ENCODE measurements at regions not wholly inside any gene's neighbourhood (a gene's known extent, or its start where the extent isn't known, plus 50 kb on each side); places are given as distances from the start of the nearest gene placed in this dataset.
"Not testable (repeated sequence)": the region's sequence is repeated elsewhere in the genome, so short reads cannot be mapped to it uniquely, and the experiment has no call there.

- no peak for DNase-seq (ENCODE audit: low read depth)
Measured at GRCh38 chr9:115400796-115401195, 282.8 kb upstream of the TNC start.

- no peak for DNase-seq (ENCODE audit: low read depth)
Measured at GRCh38 chr9:115401756-115402327, 283.9 kb upstream of the TNC start.

DNA sequence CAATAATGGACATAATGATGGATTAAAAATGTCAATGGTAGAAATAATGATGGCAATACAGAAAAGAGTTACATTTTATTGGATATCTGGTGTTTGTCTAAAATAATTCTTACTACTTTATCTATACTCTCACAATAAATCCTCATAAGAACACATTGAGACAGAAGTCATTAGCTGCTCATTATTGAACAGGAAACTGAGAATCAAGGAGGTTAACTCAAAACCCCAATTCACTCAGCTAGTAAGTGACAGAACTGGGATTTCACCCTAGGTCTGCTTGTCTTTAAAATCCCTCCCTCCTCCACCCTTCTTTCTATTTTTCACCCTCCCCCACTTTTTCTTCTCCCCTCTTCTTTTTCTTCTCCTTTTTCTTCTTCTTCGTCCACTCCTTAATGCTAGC lies 285.8 kb upstream of the TNC start:
- DNase-seq (ENCODE audit: low read depth) = no peak

DNA sequence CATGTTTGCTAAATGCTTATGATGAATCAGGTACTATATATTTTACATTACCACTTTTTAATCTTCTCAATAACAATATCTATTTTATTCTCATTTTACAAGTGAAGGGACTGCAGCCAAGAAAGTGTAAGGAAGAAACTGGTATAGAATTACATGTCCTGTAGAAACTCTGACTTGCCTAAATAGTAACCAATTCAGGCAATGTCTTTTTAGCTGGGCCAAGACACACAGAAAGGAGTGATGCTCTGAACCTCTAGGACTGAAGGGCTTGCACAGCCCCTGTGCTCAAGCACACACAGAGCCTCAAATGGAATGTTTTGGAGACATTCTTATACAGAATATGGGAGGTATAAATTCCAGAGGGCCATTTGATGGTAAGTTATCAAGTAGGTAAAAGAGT lies 286.4 kb upstream of the TNC start:
- no peak for DNase-seq (ENCODE audit: low read depth)

DNA sequence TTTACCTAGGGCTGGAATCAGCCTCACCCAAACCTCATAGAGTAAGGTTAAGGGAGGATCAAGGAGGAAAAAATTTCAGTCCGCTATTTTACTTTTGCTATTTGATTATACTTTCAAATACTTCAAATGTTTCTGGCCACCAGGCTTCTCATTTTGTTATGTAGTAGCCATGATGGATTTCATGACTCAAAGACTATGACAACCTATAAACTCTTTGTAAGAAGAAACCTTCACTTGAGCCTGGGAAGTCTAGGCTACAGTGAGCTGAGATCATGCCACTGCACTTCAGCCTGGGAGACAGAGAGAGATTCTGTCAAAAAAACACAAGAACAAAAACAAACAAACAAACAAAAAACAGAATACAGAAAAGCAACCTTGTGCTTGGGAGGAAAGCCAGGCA lies 293.6 kb upstream of the TNC start:
- no peak for DNase-seq (ENCODE audit: low read depth)

- DNase-seq (ENCODE audit: low read depth) = no peak
Measured at GRCh38 chr9:115411993-115412452, 294.1 kb upstream of the TNC start.

GRCh38 chr9:115412656-115413055 lies 294.7 kb upstream of the TNC start:
- no peak for DNase-seq (ENCODE audit: low read depth)

GRCh38 chr9:115413304-115413703 lies 295.3 kb upstream of the TNC start:
- DNase-seq (ENCODE audit: low read depth) = no peak

- no peak for DNase-seq (ENCODE audit: low read depth)
Measured at GRCh38 chr9:115413766-115414382, 295.9 kb upstream of the TNC start.

- DNase-seq (ENCODE audit: low read depth) = no peak
Measured at GRCh38 chr9:115414561-115414960, 296.6 kb upstream of the TNC start.

DNA sequence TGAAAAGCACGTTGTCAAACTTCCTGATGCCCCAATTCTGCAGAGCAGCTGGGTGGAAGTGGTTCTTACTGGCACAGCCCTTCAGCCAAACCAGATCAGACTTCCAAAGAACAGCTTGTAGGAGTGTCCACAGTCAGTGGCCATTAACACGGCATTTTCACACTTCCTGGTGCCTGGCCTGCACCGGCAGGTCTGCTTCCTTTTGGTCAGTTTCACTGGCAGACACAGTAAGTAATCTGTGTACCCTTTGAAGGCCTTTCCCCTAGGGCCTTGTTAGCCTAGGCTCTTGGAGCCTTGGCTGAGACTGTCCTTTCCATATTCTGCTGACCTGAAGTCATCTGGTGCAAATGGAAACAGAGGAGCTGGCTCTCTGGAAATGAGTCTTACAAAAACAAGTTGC lies 297.5 kb upstream of the TNC start:
- no peak for DNase-seq (ENCODE audit: low read depth)

GRCh38 chr9:115416299-115416698 lies 298.3 kb upstream of the TNC start:
- no peak for DNase-seq (ENCODE audit: low read depth)

- not testable (repeated sequence) for DNase-seq (ENCODE audit: low read depth)
Measured at GRCh38 chr9:115418181-115418580, 300.2 kb upstream of the TNC start.

DNA sequence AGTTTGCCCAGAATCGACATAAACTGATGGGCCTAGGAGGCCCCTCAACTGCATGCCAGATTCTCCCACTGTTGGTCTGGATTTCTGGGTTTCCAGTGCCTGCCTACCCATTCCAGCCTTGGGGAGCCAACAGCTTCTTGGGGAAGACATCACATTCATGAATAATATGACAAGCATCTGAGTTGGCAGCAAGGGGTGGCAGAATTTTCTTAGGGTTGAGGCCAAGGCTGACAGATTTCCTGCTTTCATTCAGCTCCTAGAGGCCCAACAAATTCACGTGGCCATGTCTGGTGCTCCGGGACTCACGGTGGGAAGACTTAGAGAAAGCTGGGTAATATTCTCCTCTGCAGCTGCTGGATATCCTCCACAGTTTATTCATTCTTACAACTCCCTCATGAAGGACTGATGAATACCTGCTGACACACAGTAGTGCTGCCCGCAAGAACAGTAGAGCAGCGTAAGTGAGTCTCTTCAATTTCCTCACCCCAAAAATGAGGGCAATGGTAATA lies 305.0 kb upstream of the TNC start:
- DNase-seq (ENCODE audit: low read depth) = peak; percentile 9

- DNase-seq (ENCODE audit: low read depth) = no peak
Measured at GRCh38 chr9:115423646-115424045, 305.7 kb upstream of the TNC start.

DNA sequence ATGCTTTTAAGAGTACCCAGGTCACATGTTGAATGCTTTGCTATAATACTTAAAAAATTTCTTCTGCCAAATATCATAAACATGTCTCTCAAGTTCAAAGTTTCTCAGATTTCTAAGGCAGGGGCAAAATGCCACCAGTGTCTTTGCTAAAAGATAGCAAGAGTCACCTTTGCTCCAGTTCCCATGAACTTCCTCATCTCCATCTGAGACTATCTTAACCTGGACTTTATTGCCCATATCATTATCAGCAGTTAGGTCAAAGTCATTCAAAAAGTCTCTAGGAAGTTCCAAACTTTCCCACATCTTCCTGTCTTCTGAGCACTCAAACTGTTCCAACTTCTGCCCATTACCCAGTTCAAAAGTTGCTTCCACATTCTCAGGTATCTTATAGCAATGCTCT lies 307.6 kb upstream of the TNC start:
- no peak for DNase-seq (ENCODE audit: low read depth)

GRCh38 chr9:115437418-115437817 lies 319.5 kb upstream of the TNC start:
- DNase-seq (ENCODE audit: low read depth) = no peak

DNA sequence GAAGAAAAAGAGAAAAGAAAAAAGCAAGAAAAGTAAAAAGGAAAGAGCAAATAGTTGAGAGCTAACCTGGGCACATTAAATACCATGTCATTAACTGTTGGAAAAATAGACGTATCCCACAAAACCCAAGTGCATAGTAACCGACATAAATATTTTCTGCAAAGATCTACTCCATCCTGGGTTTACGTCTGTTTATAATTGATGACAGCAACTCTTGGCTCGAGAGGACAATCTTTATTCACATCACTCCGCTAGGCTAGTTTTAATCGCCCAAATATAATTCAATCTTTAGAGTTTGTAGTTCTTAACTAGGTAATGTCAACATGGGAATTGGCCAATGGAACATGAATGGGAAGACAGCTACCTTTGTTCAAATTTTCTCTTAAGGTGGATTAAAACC lies 321.7 kb upstream of the TNC start:
- no peak for DNase-seq (ENCODE audit: low read depth)

DNA sequence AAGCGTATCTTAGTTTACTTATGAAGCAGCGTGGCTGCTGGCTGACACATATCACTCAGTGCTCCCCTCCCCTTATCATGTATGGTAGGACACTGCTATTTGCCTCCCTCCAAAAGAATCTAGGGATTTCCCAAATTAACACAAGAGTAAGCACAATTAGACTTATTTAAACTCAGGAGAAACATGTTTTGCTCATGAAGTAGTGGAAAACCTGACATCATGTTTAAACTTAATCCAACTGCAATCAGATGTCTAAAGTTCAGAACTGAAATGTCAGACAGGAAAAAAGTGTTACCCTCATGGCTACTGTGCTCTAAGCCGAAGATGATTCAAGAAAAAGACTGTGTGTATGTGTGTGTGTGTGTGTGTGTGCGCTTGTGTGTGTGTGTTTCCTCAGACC lies 324.1 kb upstream of the TNC start:
- DNase-seq (ENCODE audit: low read depth) = no peak

GRCh38 chr9:115443890-115444289 lies 325.9 kb upstream of the TNC start:
- DNase-seq (ENCODE audit: low read depth) = no peak

- DNase-seq (ENCODE audit: low read depth) = peak; percentile 10
Measured at GRCh38 chr9:115444959-115445358, 327.0 kb upstream of the TNC start.

DNA sequence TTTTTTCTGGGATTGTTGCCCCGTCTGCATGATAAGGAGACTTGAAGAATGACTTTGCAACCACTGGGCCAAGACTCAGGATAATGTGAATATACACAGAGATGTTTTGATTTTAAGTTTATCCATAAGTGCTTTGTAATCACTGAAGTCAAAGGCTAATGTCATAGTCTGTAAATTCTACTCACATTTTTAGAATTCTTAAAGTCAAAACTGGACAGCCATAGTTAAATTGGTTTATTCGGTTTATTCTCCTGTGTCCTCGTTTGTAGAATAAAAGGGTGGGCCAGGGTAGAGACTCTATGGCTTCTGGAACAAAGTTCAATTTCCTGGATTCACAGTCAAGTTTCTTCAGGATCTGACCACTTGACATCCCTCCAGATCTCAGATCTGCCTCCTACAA lies 327.7 kb upstream of the TNC start:
- DNase-seq (ENCODE audit: low read depth) = no peak

DNA sequence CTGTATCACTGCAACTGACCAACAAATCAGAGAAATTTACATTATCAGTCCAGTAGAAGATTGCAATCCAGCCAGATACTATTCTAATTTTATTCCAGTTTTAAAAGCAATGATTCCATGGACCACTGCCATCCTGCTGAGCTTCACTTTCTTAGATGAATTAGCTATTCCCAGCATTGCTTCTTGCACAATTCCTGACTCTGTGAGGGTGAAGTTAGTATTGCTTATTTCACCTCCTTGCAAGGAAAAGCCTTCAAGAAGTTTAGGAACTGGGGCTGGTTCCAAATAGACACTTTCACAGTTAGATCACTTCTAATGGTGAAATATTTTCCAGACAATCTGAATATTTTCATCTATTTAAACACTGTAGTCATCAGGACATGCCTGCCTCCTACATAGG lies 338.6 kb upstream of the TNC start:
- no peak for DNase-seq (ENCODE audit: low read depth)

GRCh38 chr9:115461280-115461679 lies 343.3 kb upstream of the TNC start:
- DNase-seq (ENCODE audit: low read depth) = no peak
